RPMI8226 (cell line): ENCODE measurements at regions not wholly inside any gene's neighbourhood (a gene's known extent, or its start where the extent isn't known, plus 50 kb on each side); places are given as distances from the start of the nearest gene placed in this dataset.
"Not testable (repeated sequence)": the region's sequence is repeated elsewhere in the genome, so short reads cannot be mapped to it uniquely, and the experiment has no call there.

ENCODE experiments used
- DNase-seq: peaks from one replicate; pipeline ENCODE4 v3.0.0-alpha.2; 2015

GRCh38 chr5:8481007-8481406 is 612.1 kb downstream of the MTRR start:
- no peak for DNase-seq

- DNase-seq = no peak
These were observed 622.3 kb downstream of the MTRR start for GRCh38 chr5:8491254-8491653.

DNA sequence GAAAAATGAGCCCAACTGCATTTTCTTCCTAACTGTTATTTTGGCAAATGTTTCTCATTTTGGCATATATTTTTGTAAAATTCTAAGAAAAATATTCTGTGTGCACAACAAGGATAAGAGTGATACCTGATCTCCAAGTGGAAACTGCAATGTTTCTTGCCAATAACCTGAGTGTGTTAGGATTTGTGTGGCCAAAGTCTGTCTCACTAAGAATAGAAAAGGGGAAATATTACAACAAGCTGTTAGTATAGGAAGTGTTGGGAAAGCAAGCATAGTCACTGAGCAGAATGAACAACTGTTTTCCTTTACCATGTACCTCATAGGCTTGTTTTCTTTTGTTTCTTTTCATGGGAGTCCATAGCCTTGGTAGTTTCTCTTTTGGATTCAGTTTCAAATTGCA is 624.2 kb downstream of the MTRR start:
- no peak for DNase-seq

DNA sequence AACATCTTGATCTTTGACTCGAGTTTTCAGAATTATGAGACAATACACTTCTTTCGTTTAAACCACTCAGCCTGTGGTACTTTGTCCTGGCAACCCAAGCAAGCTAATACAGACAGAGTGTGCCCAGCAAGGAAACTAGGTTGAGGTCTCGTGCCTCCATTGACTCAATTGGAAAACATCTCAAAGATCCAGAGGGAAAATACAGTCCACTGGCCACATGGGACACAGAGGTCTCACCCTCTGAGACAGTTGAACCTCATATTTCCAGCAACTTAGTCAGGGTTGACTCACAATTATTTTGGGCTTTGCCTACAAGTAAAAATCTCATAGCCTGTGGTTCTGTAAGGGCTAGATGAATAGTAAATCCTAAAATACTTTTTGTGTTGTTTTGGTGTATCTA is 631.5 kb downstream of the MTRR start:
- DNase-seq = no peak

- no peak for DNase-seq
These were observed 636.2 kb downstream of the MTRR start for GRCh38 chr5:8505196-8505595.

DNA sequence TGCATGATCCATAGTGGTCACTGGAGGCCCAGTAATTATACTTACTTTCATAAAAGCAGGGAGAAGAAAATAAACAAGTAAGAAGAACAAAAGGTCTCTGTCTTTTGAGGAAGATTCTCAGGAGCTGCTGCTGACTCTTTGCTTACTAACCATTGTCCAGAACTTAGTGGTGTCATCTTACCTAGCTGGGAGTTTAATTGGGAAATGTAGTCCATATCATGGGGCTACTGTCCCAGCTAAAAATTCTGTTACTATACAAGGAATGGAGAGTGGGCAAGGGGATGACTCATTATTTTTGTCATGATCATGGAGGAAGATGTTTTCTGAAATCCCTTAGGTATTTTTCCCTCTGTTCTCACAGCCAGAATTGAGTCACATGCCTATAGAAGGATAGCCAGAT is 639.3 kb downstream of the MTRR start:
- no peak for DNase-seq

DNA sequence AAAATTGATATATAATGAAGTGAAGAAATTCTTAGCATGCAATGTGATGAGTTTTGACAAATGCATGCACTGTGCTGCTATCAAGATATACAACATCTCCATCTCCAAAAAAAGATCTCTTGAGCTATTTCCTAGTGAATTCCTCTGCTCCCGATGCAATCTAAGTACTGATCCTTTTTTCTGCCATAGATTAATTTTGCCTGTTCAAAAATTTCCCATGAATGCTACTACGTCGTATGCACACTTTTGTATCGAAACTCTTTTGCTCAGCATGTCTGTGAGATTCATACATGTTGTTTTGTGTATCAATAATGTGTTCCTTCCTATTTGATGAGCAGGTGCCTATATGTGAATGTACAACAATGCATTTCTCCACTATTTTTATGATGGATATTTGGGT is 647.4 kb downstream of the MTRR start:
- DNase-seq = no peak

DNA sequence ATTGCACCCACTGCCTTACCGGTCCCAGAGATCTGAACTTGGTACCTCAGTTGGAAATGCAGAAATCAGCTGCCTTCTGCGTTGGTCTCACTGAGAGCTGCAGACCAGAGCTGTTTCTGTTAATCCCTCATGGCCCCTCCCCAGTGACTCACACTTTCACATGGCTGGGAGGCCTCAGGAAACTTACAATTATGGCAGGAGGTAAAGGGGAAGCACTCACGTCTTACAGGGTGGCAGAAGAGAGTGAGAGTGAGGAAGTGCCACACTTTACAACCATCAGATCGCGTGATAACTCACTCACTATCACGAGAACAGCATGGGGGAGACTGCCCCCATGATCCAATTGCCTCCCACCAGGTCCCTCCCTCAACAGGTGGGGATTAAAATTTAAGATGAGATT is 648.5 kb downstream of the MTRR start:
- DNase-seq = no peak

GRCh38 chr5:8520917-8521316 is 652.0 kb downstream of the MTRR start:
- no peak for DNase-seq

GRCh38 chr5:8521991-8522390 is 653.0 kb downstream of the MTRR start:
- no peak for DNase-seq

GRCh38 chr5:8522646-8523045 is 653.7 kb downstream of the MTRR start:
- no peak for DNase-seq

DNA sequence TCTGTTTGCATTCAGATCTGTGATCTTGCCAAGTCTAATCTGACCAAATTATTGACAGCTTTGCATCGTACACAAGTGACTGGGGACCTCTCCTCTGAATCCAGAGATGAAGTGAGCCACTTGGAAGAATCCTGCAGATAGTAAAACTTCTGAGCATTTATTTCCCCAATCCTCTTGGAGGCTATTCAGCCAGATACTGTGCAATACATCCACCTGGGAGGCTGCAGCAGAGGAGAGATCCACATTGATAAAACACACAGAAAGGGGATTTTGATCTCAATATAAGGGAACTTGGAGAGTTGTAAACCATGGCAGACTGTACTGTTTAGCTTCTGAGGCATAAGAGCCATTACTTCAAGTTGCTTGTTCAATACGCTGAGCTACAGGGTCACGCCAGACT is 654.6 kb downstream of the MTRR start:
- DNase-seq = no peak

DNA sequence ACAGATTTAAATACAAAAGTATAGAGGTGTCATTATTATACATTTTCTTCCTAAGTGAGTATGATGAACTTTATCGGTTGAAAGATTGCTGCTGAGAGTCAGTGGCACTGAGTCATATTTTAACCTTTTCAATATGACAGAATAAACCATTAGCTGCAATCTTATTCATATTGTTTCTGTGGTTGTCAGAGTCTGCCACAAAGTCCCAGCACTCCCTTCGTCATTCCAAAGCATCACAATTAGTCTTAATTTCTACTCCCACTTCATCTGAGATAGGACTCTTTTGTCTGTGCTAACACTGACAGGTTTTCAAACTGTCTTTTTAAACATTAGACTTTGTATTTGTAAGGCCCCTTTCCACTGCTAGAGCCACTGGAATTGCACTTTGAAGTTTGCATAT is 656.9 kb downstream of the MTRR start:
- no peak for DNase-seq

GRCh38 chr5:8528106-8528505 is 659.2 kb downstream of the MTRR start:
- no peak for DNase-seq

- no peak for DNase-seq
These were observed 669.9 kb downstream of the MTRR start for GRCh38 chr5:8538821-8539220.

DNA sequence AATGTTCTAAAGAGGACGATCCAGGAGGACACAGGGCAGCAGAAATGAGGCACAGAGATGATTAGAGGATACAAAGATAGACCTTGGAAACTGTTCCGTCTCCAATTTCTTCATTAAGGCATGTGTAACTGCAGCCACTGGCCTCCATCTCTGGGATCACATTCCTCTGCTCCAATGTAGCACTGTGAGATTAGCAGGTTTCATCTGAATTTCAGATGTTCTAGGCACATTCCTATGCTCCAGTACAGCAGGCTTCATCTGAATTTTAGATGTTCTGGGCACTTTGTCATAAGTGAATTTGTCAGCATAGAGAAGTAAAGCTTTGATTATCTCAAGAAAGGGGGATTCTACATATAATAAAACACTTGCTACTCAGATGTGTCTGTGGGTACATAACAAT is 671.4 kb downstream of the MTRR start:
- DNase-seq = no peak

- DNase-seq = no peak
These were observed 682.0 kb downstream of the MTRR start for GRCh38 chr5:8550921-8551320.

DNA sequence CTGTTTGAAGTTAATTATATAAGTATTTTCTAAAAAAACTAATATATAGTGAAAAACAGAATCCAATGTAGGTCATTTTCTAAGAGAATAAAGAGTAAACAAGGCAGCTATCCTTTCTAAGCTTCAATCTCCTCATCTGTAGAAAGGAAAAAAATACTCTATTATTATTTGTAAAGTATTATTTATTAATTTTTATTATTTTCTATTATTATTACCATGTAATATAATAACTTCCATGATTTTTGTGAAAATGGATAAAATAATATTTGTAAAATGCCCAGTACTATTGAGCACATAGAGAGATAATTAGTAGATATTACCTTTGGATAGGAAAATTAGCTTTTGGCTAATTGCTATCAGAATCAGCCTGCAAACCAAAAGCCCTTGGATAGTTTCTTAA is 684.4 kb downstream of the MTRR start:
- DNase-seq = no peak

DNA sequence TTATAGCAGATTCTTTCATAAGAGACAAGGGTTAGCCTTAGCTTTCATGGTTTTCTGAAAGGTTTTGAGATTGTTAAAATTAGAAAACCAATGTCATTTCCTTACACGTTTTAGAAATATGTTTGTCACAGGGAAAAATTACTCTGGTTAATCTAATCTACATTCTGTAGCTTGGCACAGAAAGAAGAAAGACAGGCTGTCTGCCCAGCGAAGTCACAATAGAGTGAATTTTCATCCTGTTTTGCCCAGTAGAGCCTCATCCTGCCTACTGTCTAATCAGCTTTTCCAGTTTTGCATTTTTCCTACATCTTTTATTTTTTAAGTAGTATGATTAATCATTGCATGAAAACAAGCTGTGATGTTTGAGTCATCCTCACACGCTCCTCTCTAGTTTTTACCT is 688.8 kb downstream of the MTRR start:
- no peak for DNase-seq

DNA sequence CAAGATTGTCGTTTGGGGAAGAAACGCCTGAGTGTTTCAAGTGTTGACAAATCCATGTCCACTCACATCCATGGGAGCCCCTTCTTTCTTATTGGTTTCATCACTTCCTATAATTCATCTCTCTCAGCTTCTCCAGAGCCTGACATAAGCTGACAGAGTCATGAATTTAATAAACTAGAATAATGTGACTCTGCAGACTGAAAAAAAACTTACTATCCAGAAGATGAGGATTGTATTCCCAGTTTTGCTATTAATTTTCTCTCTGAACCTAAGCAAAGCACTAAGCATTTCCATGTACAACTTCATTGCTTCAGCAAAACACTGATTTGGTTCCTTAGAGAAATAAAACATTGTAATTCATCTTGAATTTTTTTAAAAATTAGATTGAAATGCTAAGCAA is 691.8 kb downstream of the MTRR start:
- DNase-seq = no peak

DNA sequence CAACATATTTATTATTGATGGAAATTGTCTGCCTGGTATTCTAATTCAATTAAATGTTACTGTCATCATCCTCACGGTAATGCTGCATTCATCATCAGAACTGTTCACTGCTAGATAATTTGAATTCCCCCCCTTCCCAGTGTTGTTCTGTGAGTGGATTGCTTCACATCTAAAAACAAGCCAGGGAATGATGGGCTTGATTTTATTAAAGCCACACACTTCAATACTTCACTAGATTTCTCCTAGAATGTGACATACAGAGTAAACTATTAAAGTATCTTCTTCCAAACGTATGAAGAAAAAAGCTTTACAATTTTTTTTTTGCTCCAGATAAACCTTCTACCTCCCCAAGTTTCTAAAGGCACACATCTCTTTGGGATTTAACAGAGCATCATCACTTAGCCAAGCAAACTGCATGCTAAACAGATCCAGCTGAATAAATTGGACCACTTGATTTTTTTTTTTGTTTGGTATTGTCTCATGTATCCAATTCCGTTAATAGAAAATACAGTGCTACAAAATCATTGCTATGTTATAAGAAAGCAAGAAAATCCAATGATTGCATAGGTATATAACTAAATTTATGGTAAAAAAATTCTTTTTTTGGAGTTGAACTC is 692.4 kb downstream of the MTRR start:
- no peak for DNase-seq

DNA sequence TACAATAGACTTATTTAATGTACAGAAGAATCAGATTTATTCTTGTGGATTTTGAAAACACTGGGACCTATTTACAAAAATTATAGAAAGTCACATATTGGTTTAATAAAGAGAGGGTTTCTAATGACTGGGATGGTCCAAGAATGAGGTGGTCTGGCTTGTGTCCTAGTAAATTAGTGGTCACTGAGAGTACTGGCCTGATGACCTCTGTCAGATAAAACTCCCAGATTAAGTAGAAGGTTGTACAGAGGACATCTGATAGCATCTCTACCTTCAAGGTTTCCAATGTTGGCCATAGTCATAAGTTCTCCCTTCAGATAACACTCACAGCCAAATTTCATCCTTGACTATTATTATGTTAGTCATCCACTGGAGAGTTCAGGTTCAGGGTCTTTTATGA is 692.9 kb downstream of the MTRR start:
- no peak for DNase-seq

- DNase-seq = not testable (repeated sequence)
These were observed 694.6 kb downstream of the MTRR start for GRCh38 chr5:8563540-8563939.

GRCh38 chr5:8568858-8569257 is 699.9 kb downstream of the MTRR start:
- DNase-seq = no peak

DNA sequence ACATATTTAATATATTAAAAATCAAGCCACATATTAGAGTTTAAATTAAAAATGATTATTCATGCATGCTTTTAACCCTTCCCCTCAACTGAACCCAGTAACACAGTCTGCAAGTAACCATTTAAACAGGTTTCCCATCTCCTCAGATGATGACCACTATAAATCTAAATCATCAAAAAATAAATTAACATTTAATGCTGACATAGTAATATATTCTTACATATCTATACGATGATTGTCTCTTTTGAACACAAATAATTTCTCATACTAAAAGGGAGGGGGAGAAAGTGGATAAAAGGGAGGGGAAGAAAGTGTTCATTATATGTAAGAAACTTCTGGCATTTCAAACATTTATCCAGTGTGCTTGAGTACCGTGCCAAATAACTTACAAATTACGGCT is 701.6 kb downstream of the MTRR start:
- DNase-seq = no peak

- no peak for DNase-seq
These were observed 707.2 kb downstream of the MTRR start for GRCh38 chr5:8576178-8576577.
